ENCODE measurements at regions not wholly inside any gene's neighbourhood (a gene's known extent, or its start where the extent isn't known, plus 50 kb on each side); places are given as distances from the start of the nearest gene placed in this dataset.
"Not testable (repeated sequence)": the region's sequence is repeated elsewhere in the genome, so short reads cannot be mapped to it uniquely, and the experiment has no call there.

DNA sequence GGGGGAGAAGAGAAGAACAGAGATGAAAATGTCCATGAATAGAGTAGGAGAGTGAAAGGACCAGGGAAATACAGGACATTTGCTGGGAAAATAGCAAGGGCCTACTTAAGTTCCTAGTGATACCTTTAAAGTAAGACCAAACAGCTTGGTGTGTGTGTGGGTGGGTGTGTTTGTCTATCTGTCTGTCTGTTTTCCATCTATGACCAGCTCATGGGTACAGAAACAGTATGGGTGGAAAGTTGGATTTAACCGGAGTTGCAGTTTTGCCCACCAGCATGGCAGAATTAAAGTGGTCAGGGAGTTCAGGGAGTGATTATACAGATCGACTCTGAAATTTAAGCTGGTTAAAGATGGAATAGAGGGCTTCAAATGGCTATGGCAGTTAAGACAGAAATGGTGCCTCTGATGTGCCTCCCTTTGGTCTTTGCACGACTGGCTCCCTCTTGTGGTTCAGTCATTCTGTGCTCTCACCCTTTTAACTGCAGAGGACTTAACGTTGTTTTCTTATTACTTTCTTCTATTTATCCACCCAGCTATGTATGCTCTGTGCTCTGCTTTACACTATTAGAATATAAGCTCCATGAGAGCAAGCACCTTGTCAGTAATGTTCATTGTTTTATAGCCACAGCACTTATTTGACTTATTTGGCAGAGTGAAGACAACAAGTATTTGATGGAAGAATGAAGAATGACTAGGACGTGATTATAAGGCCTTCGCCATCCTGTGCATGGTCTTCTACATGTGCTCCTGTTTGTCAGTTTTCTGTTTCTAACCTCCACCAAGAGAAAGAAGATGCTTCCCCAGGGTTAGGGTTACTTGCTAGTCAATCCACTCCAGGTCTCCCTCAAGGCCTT, 72.7 kb upstream of the AK4 start:
- in situ Hi-C loops (cut with MboI; ENCODE audit: low sequenced_read_pairs, unreplicated experiment), result loop anchor here (10.0 kb wide), 1 partner anchor 129 kb away; no protein-coding TSS in a partner anchor
- DNase-seq (ENCODE audit: low spot score), result peak; percentile 72
- TF ChIP-seq, protein P1, sequence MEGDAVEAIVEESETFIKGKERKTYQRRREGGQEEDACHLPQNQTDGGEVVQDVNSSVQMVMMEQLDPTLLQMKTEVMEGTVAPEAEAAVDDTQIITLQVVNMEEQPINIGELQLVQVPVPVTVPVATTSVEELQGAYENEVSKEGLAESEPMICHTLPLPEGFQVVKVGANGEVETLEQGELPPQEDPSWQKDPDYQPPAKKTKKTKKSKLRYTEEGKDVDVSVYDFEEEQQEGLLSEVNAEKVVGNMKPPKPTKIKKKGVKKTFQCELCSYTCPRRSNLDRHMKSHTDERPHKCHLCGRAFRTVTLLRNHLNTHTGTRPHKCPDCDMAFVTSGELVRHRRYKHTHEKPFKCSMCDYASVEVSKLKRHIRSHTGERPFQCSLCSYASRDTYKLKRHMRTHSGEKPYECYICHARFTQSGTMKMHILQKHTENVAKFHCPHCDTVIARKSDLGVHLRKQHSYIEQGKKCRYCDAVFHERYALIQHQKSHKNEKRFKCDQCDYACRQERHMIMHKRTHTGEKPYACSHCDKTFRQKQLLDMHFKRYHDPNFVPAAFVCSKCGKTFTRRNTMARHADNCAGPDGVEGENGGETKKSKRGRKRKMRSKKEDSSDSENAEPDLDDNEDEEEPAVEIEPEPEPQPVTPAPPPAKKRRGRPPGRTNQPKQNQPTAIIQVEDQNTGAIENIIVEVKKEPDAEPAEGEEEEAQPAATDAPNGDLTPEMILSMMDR (IDR thresholded peaks at IDR 0.05; ENCODE audit: borderline replicate concordance, control extremely low read depth, extremely low read depth, insufficient read depth, missing control alignments), result peak; percentile 70

DNA sequence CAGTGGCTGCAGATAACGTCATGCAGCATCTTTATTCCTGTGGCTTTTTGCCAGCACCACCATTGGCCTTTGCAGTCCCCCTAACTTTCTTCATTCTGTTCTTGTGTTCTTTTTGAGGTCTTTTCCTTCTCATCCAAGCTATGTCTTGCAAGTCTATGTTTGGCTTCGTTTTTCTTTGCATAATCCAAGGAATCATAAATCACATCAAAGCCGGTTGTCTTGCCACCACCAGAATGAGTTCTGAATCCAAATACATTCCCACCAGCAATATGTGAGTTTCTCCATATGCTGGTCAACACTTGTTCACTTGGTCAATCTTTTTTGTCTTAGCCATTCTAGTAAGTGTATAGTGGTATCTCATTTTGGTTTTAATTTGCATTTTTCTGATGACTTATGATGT, 70.6 kb upstream of the AK4 start:
- TF ChIP-seq, protein P1 (IDR thresholded peaks at IDR 0.05; ENCODE audit: borderline replicate concordance, control extremely low read depth, extremely low read depth, insufficient read depth, missing control alignments), result no peak
- in situ Hi-C loops (cut with MboI; ENCODE audit: low sequenced_read_pairs, unreplicated experiment), result loop anchor here (10.0 kb wide), 1 partner anchor 127 kb away; no protein-coding TSS in a partner anchor
- DNase-seq (ENCODE audit: low spot score), result no peak

DNA sequence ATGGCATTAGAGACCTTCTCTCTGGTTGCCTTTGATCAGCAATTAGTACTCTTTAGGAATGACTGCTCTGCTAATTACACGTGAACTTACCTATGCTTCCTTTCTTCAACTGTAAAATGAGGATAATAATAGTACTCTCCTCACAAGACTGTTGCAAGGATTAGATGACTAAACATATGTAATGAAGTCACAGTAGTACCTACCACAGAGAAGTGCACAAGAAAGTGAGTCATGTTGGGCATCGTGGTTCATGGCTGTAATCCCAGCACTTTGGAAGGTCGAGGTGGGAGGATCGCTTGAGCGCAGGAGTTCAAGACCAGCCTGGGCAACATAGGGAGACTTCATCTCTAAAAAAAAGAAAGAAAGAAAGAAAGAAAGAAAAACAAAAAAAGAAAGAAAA, 68.1 kb upstream of the AK4 start:
- TF ChIP-seq, protein P1 (IDR thresholded peaks at IDR 0.05; ENCODE audit: borderline replicate concordance, control extremely low read depth, extremely low read depth, insufficient read depth, missing control alignments), result no peak
- DNase-seq (ENCODE audit: low spot score), result no peak
- in situ Hi-C loops (cut with MboI; ENCODE audit: low sequenced_read_pairs, unreplicated experiment), result loop anchor here (10.0 kb wide), 1 partner anchor 125 kb away; no protein-coding TSS in a partner anchor

DNA sequence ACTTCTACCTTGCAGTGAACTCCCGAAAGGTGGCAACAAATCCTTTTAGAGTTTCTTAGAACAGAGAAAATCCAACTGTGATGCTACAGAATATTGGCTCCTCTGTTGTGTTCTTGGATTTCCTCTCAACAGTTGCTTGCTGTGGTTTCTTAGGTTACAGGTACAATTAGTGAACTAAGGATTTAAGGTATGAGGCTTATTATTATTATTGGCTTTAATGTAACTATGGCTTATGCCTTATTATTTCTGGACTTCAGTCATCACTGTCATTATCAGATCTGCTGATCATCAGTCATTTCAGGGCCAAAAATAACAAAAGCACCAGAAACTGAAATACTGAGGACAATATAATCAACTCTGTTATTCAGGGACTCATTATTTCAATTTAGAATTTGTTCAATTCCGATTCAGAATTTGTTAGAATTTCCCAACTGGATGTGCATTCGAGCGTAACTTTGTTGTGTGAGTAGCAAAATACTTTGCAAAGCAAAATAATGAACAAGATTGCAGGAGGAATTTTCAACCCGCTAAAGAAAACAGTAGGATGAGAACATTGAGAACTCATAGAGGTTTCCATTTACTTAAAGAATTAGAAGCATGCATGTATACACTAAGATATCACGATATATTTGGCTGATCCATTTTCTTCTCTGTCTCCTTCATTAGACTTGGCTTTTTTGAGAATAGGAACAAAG, 65.5 kb upstream of the AK4 start:
- TF ChIP-seq, protein P1 (IDR thresholded peaks at IDR 0.05; ENCODE audit: borderline replicate concordance, control extremely low read depth, extremely low read depth, insufficient read depth, missing control alignments), result no peak
- DNase-seq (ENCODE audit: low spot score), result no peak
- in situ Hi-C loops (cut with MboI; ENCODE audit: low sequenced_read_pairs, unreplicated experiment), result no loop called here

DNA sequence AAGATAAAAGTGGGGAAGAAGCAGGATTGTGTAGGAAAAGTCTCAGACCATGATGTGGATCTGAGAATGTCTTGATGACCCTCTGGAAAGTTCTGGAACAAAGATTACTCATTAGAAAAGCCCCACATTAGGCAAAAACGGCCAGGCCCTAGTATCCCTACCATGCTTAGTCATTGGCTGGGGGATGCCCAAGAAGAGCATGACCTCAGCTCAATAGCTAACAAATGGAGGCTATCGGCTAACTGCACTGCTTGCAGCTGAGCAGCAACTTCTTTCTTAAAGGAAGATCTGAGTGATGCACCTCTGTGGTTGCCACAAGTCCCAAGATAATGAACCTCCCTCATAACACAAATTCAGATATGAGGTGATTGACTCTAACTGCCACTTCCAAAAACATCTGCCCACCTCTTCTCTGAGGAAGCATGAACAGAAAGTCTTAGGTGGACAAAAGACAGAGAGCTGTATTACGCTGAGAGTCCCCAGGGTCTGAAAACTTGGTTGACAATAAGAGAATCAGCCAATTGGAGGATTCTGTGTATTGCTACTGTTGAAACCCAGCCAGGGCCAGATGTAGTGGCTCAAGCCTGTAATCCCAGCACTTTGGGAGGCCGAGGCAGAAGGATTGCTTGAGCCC, 64.6 kb upstream of the AK4 start:
- TF ChIP-seq, protein P1 (IDR thresholded peaks at IDR 0.05; ENCODE audit: borderline replicate concordance, control extremely low read depth, extremely low read depth, insufficient read depth, missing control alignments), result no peak
- DNase-seq (ENCODE audit: low spot score), result no peak
- in situ Hi-C loops (cut with MboI; ENCODE audit: low sequenced_read_pairs, unreplicated experiment), result no loop called here

DNA sequence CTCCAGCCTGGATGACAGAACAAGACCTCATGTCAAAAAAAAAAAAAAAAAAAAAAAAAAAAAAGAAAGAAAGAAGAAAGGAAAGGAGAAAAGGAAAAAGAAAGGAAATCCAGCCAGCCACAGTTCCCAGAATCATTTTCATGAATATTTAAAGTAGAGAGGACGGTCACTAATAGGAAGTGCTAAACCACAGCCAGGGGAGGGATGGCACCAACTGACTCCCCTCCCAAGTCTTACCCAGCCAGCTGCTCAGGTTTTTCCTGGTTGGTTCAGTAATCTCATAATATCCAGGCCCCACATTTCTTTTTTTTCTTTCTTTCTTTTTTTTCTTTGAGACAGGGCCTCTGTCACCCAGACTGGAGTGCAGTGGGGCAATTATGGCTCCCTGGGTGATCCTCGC, 63.9 kb upstream of the AK4 start:
- in situ Hi-C loops (cut with MboI; ENCODE audit: low sequenced_read_pairs, unreplicated experiment), result no loop called here
- DNase-seq (ENCODE audit: low spot score), result no peak
- TF ChIP-seq, protein P1 (IDR thresholded peaks at IDR 0.05; ENCODE audit: borderline replicate concordance, control extremely low read depth, extremely low read depth, insufficient read depth, missing control alignments), result no peak

DNA sequence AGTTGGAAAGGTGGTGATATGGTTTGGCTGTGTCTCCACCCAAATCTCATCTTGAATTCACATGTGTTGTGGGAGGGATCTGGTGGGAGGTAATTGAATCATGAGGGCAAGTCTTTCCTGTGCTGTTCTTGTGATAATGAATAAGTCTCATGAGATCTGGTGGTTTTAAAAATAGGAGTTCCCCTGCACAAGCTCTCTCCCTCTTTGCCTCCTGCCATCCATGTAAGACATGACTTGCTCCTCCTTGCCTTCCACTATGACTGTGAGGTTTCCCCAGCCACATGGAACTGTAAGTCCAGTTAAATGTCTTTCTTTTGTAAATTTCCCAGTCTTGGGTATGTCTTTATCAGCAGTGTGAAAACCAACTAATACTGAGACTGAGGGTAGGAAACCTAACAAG, 60.5 kb upstream of the AK4 start:
- in situ Hi-C loops (cut with MboI; ENCODE audit: low sequenced_read_pairs, unreplicated experiment); DNase-seq (ENCODE audit: low spot score): not testable (repeated sequence)

Measured in GM13976 (cell line).